ENCODE measurements at regions not wholly inside any gene's neighbourhood (a gene's known extent, or its start where the extent isn't known, plus 50 kb on each side); places are given as distances from the start of the nearest gene placed in this dataset.

DNA sequence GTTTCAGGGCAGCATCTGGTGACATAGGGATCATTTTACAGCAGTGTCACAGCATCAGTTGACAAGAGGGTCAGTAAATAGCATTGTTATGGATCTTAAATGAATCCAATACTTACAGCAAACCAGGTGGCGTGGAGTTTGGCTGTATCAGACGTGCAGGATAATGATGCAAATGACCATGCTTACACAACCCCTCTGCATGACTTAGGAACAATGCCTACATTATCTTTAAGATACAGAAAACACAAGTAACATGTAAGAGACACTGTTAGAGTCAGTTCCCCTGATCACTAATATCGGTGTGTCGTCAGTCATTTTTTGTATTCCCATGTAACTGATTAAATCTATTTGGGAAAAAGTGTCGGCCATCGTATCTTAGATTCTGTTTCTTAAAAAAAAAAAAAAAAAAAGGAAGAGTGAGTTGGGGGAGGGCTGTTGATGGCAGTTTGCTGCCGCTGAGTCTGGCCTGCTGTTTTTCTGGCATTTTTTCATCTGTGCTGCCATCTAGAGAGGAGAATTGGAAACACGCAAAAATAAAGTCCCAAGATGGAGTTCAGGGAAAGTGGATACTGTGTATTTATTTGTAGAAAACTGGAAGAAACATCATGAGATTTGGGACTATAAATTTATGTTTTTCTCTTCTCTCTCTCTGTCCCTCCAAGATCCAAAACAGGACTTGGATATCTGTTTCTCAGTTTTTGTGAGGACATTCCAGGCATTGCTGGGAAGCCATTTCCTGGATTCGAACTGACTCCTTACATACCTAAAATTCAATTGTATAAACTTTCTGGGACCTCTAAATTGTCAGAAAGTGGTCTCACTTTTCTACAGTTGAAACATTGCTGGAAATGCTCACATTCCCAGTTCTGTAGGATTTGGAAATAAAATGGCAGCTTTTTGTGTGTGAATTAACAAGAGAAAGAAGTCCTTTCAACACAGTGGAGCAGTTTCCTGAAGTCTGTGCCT lies 60.3 kb upstream of the AGPS start (continued):
- TF ChIP-seq, protein P1, sequence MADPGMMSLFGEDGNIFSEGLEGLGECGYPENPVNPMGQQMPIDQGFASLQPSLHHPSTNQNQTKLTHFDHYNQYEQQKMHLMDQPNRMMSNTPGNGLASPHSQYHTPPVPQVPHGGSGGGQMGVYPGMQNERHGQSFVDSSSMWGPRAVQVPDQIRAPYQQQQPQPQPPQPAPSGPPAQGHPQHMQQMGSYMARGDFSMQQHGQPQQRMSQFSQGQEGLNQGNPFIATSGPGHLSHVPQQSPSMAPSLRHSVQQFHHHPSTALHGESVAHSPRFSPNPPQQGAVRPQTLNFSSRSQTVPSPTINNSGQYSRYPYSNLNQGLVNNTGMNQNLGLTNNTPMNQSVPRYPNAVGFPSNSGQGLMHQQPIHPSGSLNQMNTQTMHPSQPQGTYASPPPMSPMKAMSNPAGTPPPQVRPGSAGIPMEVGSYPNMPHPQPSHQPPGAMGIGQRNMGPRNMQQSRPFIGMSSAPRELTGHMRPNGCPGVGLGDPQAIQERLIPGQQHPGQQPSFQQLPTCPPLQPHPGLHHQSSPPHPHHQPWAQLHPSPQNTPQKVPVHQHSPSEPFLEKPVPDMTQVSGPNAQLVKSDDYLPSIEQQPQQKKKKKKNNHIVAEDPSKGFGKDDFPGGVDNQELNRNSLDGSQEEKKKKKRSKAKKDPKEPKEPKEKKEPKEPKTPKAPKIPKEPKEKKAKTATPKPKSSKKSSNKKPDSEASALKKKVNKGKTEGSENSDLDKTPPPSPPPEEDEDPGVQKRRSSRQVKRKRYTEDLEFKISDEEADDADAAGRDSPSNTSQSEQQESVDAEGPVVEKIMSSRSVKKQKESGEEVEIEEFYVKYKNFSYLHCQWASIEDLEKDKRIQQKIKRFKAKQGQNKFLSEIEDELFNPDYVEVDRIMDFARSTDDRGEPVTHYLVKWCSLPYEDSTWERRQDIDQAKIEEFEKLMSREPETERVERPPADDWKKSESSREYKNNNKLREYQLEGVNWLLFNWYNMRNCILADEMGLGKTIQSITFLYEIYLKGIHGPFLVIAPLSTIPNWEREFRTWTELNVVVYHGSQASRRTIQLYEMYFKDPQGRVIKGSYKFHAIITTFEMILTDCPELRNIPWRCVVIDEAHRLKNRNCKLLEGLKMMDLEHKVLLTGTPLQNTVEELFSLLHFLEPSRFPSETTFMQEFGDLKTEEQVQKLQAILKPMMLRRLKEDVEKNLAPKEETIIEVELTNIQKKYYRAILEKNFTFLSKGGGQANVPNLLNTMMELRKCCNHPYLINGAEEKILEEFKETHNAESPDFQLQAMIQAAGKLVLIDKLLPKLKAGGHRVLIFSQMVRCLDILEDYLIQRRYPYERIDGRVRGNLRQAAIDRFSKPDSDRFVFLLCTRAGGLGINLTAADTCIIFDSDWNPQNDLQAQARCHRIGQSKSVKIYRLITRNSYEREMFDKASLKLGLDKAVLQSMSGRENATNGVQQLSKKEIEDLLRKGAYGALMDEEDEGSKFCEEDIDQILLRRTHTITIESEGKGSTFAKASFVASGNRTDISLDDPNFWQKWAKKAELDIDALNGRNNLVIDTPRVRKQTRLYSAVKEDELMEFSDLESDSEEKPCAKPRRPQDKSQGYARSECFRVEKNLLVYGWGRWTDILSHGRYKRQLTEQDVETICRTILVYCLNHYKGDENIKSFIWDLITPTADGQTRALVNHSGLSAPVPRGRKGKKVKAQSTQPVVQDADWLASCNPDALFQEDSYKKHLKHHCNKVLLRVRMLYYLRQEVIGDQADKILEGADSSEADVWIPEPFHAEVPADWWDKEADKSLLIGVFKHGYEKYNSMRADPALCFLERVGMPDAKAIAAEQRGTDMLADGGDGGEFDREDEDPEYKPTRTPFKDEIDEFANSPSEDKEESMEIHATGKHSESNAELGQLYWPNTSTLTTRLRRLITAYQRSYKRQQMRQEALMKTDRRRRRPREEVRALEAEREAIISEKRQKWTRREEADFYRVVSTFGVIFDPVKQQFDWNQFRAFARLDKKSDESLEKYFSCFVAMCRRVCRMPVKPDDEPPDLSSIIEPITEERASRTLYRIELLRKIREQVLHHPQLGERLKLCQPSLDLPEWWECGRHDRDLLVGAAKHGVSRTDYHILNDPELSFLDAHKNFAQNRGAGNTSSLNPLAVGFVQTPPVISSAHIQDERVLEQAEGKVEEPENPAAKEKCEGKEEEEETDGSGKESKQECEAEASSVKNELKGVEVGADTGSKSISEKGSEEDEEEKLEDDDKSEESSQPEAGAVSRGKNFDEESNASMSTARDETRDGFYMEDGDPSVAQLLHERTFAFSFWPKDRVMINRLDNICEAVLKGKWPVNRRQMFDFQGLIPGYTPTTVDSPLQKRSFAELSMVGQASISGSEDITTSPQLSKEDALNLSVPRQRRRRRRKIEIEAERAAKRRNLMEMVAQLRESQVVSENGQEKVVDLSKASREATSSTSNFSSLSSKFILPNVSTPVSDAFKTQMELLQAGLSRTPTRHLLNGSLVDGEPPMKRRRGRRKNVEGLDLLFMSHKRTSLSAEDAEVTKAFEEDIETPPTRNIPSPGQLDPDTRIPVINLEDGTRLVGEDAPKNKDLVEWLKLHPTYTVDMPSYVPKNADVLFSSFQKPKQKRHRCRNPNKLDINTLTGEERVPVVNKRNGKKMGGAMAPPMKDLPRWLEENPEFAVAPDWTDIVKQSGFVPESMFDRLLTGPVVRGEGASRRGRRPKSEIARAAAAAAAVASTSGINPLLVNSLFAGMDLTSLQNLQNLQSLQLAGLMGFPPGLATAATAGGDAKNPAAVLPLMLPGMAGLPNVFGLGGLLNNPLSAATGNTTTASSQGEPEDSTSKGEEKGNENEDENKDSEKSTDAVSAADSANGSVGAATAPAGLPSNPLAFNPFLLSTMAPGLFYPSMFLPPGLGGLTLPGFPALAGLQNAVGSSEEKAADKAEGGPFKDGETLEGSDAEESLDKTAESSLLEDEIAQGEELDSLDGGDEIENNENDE (IDR thresholded peaks at IDR 0.05; ENCODE audit: insufficient replicate concordance, low read length), result peak; percentile 40
- no peak for TF ChIP-seq POLR2A (IDR thresholded peaks at IDR 0.05; ENCODE audit: control extremely low read depth in 1 of 2, low read depth in 2 of 2, low read length in 2 of 2)
- no peak for TF ChIP-seq CBX5 (IDR thresholded peaks at IDR 0.05; ENCODE audit: low read depth, low read length)
- TF ChIP-seq RXRA (IDR thresholded peaks at IDR 0.05; ENCODE audit: insufficient read depth, low read depth, low read length), result no peak
- peak; percentile 68; the same call in 1 of the 2 replicates for TF ChIP-seq TEAD4 (IDR thresholded peaks at IDR 0.05; ENCODE audit: low read depth, low read length)
- no peak for TF ChIP-seq SAP30 (IDR thresholded peaks at IDR 0.05; ENCODE audit: insufficient read depth, insufficient replicate concordance, low read length)
- peak; percentile 82 to 83 for TF ChIP-seq RAD21 (IDR thresholded peaks at IDR 0.05 in 1 of 2, conservative IDR thresholded peaks at IDR 0.05 in 1 of 2; ENCODE audit: low read depth in 2 of 2, low read length in 2 of 2)
- peak; percentile 27; the same call in 1 of the 2 replicates for TF ChIP-seq SP1 (IDR thresholded peaks at IDR 0.05; ENCODE audit: low read depth, low read length)
